ENCODE measurements at regions not wholly inside any gene's neighbourhood (a gene's known extent, or its start where the extent isn't known, plus 50 kb on each side); places are given as distances from the start of the nearest gene placed in this dataset.
A peak's percentile ranks its signal among the peaks of the same experiment; 100 is the strongest.

GRCh38 chr9:38228331-38229103 lies 159.5 kb upstream of the SHB start:
- Mint-ChIP-seq H3K27ac (peak overlapping the region; percentile 85), H3K27me3 (peaks cover 9% of the 10 kb centered on the region), H3K9me3 (no peaks in the 10 kb centered on the region), H3K4me3 (peak overlapping the region; percentile 34), H3K36me3 (no peaks in the 10 kb centered on the region), H3K4me1 (ENCODE audit: unreplicated experiment) (peaks cover 33% of the 10 kb centered on the region)
- TF ChIP-seq CTCF (conservative IDR thresholded peaks at IDR 0.05): no peak
- peak; percentile 29 for DNase-seq (ENCODE audit: extremely low spot score, unreplicated experiment)

DNA sequence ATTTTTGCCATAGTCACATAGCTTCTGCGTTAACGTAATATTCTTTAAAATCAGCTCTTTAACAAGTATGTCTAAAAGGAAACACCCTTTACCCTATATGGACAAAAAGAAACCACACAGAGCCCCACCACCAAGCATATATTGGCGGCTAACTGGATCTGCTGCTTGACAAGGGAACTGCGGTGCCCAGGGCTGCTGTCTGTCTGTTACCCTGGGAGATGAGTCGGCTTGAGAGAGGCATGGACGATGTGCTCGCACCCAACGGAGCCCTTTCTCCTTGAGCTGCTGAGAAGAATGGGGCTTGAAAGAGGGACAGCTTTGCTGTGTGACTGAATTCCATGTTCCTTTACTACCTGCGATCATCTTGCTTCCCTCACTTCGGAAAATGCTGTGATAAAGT lies 158.6 kb upstream of the SHB start:
- no peaks in the 10 kb centered on the region for H3K36me3 Mint-ChIP-seq
- peak overlapping the region; percentile 87 for H3K4me3 Mint-ChIP-seq
- H3K4me1 Mint-ChIP-seq (ENCODE audit: unreplicated experiment): peaks cover 33% of the 10 kb centered on the region
- H3K27me3 Mint-ChIP-seq: peaks cover 9% of the 10 kb centered on the region
- TF ChIP-seq CTCF (conservative IDR thresholded peaks at IDR 0.05): no peak
- H3K9me3 Mint-ChIP-seq: no peaks in the 10 kb centered on the region
- peak overlapping the region; percentile 85 for H3K27ac Mint-ChIP-seq
- DNase-seq (ENCODE audit: extremely low spot score, unreplicated experiment): peak; percentile 55

- TF ChIP-seq CTCF (conservative IDR thresholded peaks at IDR 0.05): no peak
- peak; percentile 78 for DNase-seq (ENCODE audit: extremely low spot score, unreplicated experiment)
- Mint-ChIP-seq H3K27me3 (peaks cover 6% of the 10 kb centered on the region), H3K27ac (peak overlapping the region; percentile 85), H3K9me3 (no peaks in the 10 kb centered on the region), H3K36me3 (no peaks in the 10 kb centered on the region), H3K4me1 (ENCODE audit: unreplicated experiment) (peaks cover 33% of the 10 kb centered on the region), H3K4me3 (peak overlapping the region; percentile 87)
Observed at GRCh38 chr9:38227061-38227540, 158.1 kb upstream of the SHB start.

DNA sequence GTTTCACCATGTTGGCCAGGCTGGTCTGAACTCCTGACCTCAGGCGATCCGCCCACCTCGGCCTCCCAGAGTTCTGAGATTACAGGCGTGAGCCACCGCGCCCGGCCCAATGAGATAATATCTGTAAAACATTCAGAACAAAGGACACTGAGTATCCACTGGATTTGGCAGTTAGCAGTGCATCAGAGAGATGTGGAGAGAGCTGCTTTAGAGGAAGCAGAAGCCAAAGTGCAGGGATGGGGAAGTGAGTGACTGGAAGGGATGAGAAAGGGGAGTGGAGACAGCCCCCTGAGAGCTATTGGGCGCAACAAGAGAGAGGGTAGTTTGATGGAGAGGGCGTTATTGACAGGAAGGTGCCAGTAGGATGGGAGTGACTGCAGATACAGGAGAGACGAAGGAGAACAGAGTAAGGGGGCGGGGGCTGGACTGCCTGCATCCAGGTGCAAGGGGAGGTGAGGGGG lies 157.5 kb upstream of the SHB start:
- H3K36me3 Mint-ChIP-seq: no peaks in the 10 kb centered on the region
- peaks cover 33% of the 10 kb centered on the region for H3K4me1 Mint-ChIP-seq (ENCODE audit: unreplicated experiment)
- H3K27me3 Mint-ChIP-seq: peaks cover 6% of the 10 kb centered on the region
- H3K27ac Mint-ChIP-seq: peak overlapping the region; percentile 85
- DNase-seq (ENCODE audit: extremely low spot score, unreplicated experiment): peak; percentile 56
- no peaks in the 10 kb centered on the region for H3K9me3 Mint-ChIP-seq
- peak overlapping the region; percentile 82 for H3K4me3 Mint-ChIP-seq
- no peak for TF ChIP-seq CTCF (conservative IDR thresholded peaks at IDR 0.05)

DNA sequence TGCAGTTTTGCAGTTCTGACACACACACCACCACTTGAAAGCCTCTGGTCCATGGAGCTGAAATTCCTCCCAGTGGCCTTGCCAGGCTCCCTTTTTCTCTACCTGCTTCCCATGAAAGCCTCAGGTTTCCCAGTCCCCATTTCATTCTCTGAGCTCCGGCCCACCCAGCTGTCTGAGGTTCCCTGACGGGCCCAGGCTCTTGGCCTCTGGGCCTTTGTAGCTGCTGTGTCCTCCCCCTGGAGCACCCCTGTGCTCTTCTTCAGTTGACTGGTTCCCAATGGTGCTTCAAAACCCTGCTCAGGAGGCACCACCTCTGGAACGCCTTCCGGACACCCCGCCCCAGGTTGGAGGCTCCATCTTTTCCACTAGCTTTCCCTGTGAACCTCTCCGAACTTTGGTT lies 155.9 kb upstream of the SHB start:
- Mint-ChIP-seq H3K27me3 (peaks cover 6% of the 10 kb centered on the region), H3K9me3 (no peaks in the 10 kb centered on the region), H3K4me3 (no peak overlapping the region), H3K27ac (no peak overlapping the region), H3K36me3 (no peaks in the 10 kb centered on the region), H3K4me1 (ENCODE audit: unreplicated experiment) (peaks cover 30% of the 10 kb centered on the region)
- DNase-seq (ENCODE audit: extremely low spot score, unreplicated experiment): peak; percentile 56
- TF ChIP-seq CTCF (conservative IDR thresholded peaks at IDR 0.05): no peak

All from type B pancreatic cell (in vitro differentiated cells).